GM13977 (cell line): ENCODE measurements at regions not wholly inside any gene's neighbourhood (a gene's known extent, or its start where the extent isn't known, plus 50 kb on each side); places are given as distances from the start of the nearest gene placed in this dataset.

Experiments used
- DNase-seq: peaks from one replicate; pipeline ENCODE4 v3.0.0; 2012; ENCODE audit warnings: low spot score
- in situ Hi-C: fragments of 300-500 bp; cut with MboI; formaldehyde crosslinking; loops from one replicate; pipeline ENCODE4 v1.12.0; 2022; ENCODE audit warnings: low sequenced_read_pairs, low pct_unique_long_range_greater_than_20kb, mixed read lengths, inconsistent platforms; ENCODE audit not compliant: unreplicated experiment
- TF ChIP-seq, protein P1 (sequence below): IDR thresholded peaks from 2 replicates; pipeline ENCODE4 v1.5.1; 2012; ENCODE audit warnings: mild to moderate bottlenecking, control low read depth; ENCODE audit not compliant: insufficient read depth; ENCODE audit errors: extremely low read depth, missing control alignments

GRCh38 chr11:29027436-29027835, 919.2 kb downstream of the METTL15 start:
- in situ Hi-C loops, result no loop called here
- DNase-seq, result no peak
- TF ChIP-seq, protein P1, sequence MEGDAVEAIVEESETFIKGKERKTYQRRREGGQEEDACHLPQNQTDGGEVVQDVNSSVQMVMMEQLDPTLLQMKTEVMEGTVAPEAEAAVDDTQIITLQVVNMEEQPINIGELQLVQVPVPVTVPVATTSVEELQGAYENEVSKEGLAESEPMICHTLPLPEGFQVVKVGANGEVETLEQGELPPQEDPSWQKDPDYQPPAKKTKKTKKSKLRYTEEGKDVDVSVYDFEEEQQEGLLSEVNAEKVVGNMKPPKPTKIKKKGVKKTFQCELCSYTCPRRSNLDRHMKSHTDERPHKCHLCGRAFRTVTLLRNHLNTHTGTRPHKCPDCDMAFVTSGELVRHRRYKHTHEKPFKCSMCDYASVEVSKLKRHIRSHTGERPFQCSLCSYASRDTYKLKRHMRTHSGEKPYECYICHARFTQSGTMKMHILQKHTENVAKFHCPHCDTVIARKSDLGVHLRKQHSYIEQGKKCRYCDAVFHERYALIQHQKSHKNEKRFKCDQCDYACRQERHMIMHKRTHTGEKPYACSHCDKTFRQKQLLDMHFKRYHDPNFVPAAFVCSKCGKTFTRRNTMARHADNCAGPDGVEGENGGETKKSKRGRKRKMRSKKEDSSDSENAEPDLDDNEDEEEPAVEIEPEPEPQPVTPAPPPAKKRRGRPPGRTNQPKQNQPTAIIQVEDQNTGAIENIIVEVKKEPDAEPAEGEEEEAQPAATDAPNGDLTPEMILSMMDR, result no peak

- in situ Hi-C loops, result no loop called here
Observed at GRCh38 chr11:29026286-29026685, 918.1 kb downstream of the METTL15 start.

DNA sequence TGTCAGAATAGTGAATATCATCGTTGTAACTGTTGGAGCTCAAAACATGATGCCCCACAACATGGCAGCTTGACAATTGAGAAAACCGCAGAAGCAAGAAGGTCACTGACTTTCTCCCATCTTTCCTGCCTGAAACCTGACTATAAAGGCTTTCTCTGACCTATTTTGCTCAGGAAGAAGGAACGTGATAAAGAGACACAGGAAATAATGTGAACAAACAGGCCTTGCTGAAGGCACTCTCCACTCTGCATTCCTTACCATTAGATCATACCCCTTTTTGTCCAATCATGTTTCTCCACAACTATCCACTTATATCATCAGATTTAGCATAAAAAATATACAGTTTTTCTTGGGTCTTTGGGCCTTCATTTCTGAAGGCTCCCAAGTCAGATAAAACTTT, 916.8 kb downstream of the METTL15 start:
- in situ Hi-C loops, result no loop called here
- DNase-seq, result no peak
- TF ChIP-seq, protein P1, result no peak

More at GRCh38 chr11:29026286-29026685, 918.1 kb downstream of the METTL15 start:
- DNase-seq, result no peak
- TF ChIP-seq, protein P1, result no peak

- TF ChIP-seq, protein P1, result no peak
- in situ Hi-C loops, result no loop called here
- DNase-seq, result no peak
Observed at GRCh38 chr11:29024386-29024785, 916.2 kb downstream of the METTL15 start.

DNA sequence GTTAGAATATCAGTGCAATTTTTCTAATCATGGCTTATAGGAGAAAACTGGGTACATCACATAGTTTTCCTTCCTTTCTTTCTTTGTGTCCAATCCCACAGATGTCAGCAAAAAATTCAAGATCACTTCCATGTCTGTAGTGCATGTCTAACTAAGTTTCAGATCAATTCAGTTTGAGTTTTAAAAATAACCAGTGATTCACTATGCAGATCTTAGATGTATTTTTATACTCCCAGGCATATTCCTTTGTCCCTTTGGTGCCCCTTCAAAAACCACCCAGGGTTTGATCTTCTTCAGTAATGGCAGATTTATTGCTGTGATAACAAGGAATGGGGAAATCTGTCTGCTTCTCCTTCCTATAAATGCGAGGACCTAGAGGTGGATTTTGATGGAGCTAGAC, 915.6 kb downstream of the METTL15 start:
- in situ Hi-C loops, result no loop called here
- TF ChIP-seq, protein P1, result no peak
- DNase-seq, result no peak

DNA sequence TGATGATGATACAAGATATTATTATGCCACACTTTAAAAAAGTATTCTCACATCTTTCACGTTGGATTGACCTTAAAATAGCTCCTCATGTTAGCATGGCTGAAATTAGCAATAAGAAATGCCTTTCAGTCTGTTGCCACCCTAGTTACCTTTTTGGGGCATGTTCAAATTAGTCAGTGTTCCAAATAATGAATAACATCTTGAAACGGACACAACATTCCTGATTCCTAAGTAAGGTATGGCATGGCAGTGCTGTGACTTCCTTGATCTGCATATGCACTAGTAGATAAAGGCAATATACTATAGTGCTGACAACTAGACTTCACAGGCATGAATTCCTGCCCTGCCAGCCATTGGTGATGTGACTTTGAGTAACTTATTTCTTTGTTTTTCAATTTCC, 914.5 kb downstream of the METTL15 start:
- in situ Hi-C loops, result no loop called here
- TF ChIP-seq, protein P1, result no peak
- DNase-seq, result no peak
